Ishikawa (cell line): ENCODE measurements at regions not wholly inside any gene's neighbourhood (a gene's known extent, or its start where the extent isn't known, plus 50 kb on each side); places are given as distances from the start of the nearest gene placed in this dataset.

Source experiments
- TCF12 ChIP-seq: IDR thresholded peaks from 2 replicates; pipeline ENCODE4 v1.6.1; 2012; ENCODE audit warnings: low read depth
- USF1 ChIP-seq: IDR thresholded peaks from 2 replicates; pipeline ENCODE4 v1.6.1; 2012

- no peak for TF ChIP-seq USF1
- TF ChIP-seq TCF12 = no peak
Observed at GRCh38 chr5:2288466-2288865, 405.7 kb upstream of the IRX4 start.
